ENCODE measurements at regions not wholly inside any gene's neighbourhood (a gene's known extent, or its start where the extent isn't known, plus 50 kb on each side); places are given as distances from the start of the nearest gene placed in this dataset.
A peak's percentile ranks its signal among the peaks of the same experiment; 100 is the strongest.

GRCh38 chr11:127182586-127183203 is 182.1 kb upstream of the KIRREL3 start:
- DNase-seq (ENCODE audit: low read depth, low spot score) = no peak

GRCh38 chr11:127157225-127157624 is 156.7 kb upstream of the KIRREL3 start:
- no peak for DNase-seq (ENCODE audit: low read depth, low spot score)

GRCh38 chr11:127149410-127149809 is 148.8 kb upstream of the KIRREL3 start:
- no peak for DNase-seq (ENCODE audit: low read depth, low spot score)

GRCh38 chr11:127143251-127143650 is 142.7 kb upstream of the KIRREL3 start:
- DNase-seq (ENCODE audit: low read depth, low spot score) = peak; percentile 14

- no peak for DNase-seq (ENCODE audit: low read depth, low spot score)
Observed at GRCh38 chr11:127138613-127139012, 138.0 kb upstream of the KIRREL3 start.

- DNase-seq (ENCODE audit: low read depth, low spot score) = no peak
Observed at GRCh38 chr11:127137771-127138280, 137.3 kb upstream of the KIRREL3 start.

GRCh38 chr11:127136438-127136837 is 135.9 kb upstream of the KIRREL3 start:
- DNase-seq (ENCODE audit: low read depth, low spot score) = no peak

- DNase-seq (ENCODE audit: low read depth, low spot score) = no peak
Observed at GRCh38 chr11:127135256-127135655, 134.7 kb upstream of the KIRREL3 start.

GRCh38 chr11:127133061-127133460 is 132.5 kb upstream of the KIRREL3 start:
- DNase-seq (ENCODE audit: low read depth, low spot score) = no peak

GRCh38 chr11:127130321-127130720 is 129.8 kb upstream of the KIRREL3 start:
- DNase-seq (ENCODE audit: low read depth, low spot score) = no peak

GRCh38 chr11:127126986-127127385 is 126.4 kb upstream of the KIRREL3 start:
- peak; percentile 72 for DNase-seq (ENCODE audit: low read depth, low spot score)

- no peak for DNase-seq (ENCODE audit: low read depth, low spot score)
Observed at GRCh38 chr11:127119356-127119755, 118.8 kb upstream of the KIRREL3 start.

GRCh38 chr11:127118811-127119210 is 118.2 kb upstream of the KIRREL3 start:
- no peak for DNase-seq (ENCODE audit: low read depth, low spot score)

GRCh38 chr11:127117231-127117739 is 116.7 kb upstream of the KIRREL3 start:
- no peak for DNase-seq (ENCODE audit: low read depth, low spot score)

GRCh38 chr11:127115844-127116243 is 115.3 kb upstream of the KIRREL3 start:
- DNase-seq (ENCODE audit: low read depth, low spot score) = no peak

GRCh38 chr11:127114035-127114434 is 113.5 kb upstream of the KIRREL3 start:
- DNase-seq (ENCODE audit: low read depth, low spot score) = no peak

GRCh38 chr11:127110542-127110941 is 110.0 kb upstream of the KIRREL3 start:
- DNase-seq (ENCODE audit: low read depth, low spot score) = peak; percentile 33

GRCh38 chr11:127109796-127110480 is 109.4 kb upstream of the KIRREL3 start:
- no peak for DNase-seq (ENCODE audit: low read depth, low spot score)

- no peak for DNase-seq (ENCODE audit: low read depth, low spot score)
Observed at GRCh38 chr11:127108838-127109237, 108.3 kb upstream of the KIRREL3 start.

- DNase-seq (ENCODE audit: low read depth, low spot score) = no peak
Observed at GRCh38 chr11:127106938-127107337, 106.4 kb upstream of the KIRREL3 start.

GRCh38 chr11:127105593-127106541 is 105.3 kb upstream of the KIRREL3 start:
- DNase-seq (ENCODE audit: low read depth, low spot score) = peak; percentile 70

Measured in ELF-1 (cell line).